Osteoblast (primary cell): ENCODE measurements at regions not wholly inside any gene's neighbourhood (a gene's known extent, or its start where the extent isn't known, plus 50 kb on each side); places are given as distances from the start of the nearest gene placed in this dataset.

ENCODE experiments used
- DNase-seq: peaks from one replicate; pipeline ENCODE4 v3.0.0; 2011; ENCODE audit warnings: low spot score, mixed read lengths; ENCODE audit not compliant: insufficient read length; ENCODE audit errors: missing footprints
- H2AFZ ChIP-seq: 2 replicates; pipeline ENCODE4 v1.6.0; 2011; ENCODE audit warnings: mild to moderate bottlenecking, low read length
- H3K27ac ChIP-seq: 2 replicates; pipeline ENCODE4 v1.5.1; 2011; ENCODE audit warnings: mild to moderate bottlenecking, low read depth, low read length, moderate library complexity
- H3K27me3 ChIP-seq: 2 replicates; pipeline ENCODE4 v1.6.0; 2012; ENCODE audit warnings: mild to moderate bottlenecking, control low read depth, inconsistent platforms, low read length, moderate library complexity; ENCODE audit not compliant: insufficient read depth
- H3K36me3 ChIP-seq: 2 replicates; pipeline ENCODE4 v1.5.1; 2011; ENCODE audit warnings: mild to moderate bottlenecking, low read length, control low read depth, moderate library complexity; ENCODE audit not compliant: insufficient read depth
- H3K4me1 ChIP-seq: 2 replicates; pipeline ENCODE4 v1.5.1; 2011; ENCODE audit warnings: mild to moderate bottlenecking, low read length, control low read depth, moderate library complexity; ENCODE audit not compliant: insufficient read depth
- H3K4me2 ChIP-seq: 2 replicates; pipeline ENCODE4 v1.6.0; 2011; ENCODE audit warnings: mild to moderate bottlenecking, low read length; ENCODE audit not compliant: insufficient read depth
- H3K4me3 ChIP-seq: fragments of 200-600 bp; sonication (generic); 3 replicates; pipeline ENCODE4 v1.5.1; 2012; ENCODE audit warnings: mild to moderate bottlenecking, low read length, inconsistent platforms; ENCODE audit not compliant: insufficient read depth
- H3K79me2 ChIP-seq: 2 replicates; pipeline ENCODE4 v1.6.0; 2012; ENCODE audit warnings: mild to moderate bottlenecking, low read length, control low read depth, inconsistent platforms; ENCODE audit not compliant: insufficient read depth
- H3K9me3 ChIP-seq: 2 replicates; pipeline ENCODE4 v1.5.1; 2011; ENCODE audit warnings: low read depth, low read length, control low read depth
- H4K20me1 ChIP-seq: 2 replicates; pipeline ENCODE4 v1.6.0; 2012; ENCODE audit warnings: mild to moderate bottlenecking, low read length, control low read depth; ENCODE audit not compliant: insufficient read depth
- TF ChIP-seq, protein P1 (sequence below): IDR thresholded peaks from 2 replicates; pipeline ENCODE4 v1.5.1; 2011; ENCODE audit warnings: mild to moderate bottlenecking, low read depth, low read length, moderate library complexity; ENCODE audit errors: extremely low read depth

DNA sequence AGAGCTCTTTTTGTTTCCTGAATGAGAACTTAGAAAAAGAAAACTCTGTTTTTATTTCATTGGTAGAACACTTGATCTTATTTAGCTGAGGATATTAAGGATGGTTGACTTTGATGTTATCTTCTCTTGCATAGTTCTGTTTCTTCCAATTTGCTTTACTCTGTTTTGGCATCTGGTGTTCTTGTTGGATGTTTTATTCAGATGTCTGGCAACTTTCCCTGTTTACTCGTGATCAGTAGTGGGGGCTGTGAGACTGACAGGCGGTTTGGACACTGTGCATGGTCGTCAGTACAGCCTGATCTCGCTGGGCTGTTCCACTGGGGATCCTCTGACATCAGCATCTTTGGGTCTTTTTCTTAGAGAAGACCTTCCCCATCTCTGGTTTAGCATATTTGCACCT lies 100.1 kb downstream of the TSN start:
- Histone ChIP-seq H3K36me3 (no peaks in the 10 kb centered on the region), H2AFZ (no peak overlapping the region), H3K4me3 (no peak overlapping the region), H3K79me2 (no peaks in the 10 kb centered on the region), H4K20me1 (no peaks in the 10 kb centered on the region), H3K4me2 (no peak overlapping the region), H3K27me3 (no peaks in the 10 kb centered on the region), H3K4me1 (peaks cover 4% of the 10 kb centered on the region), H3K27ac (no peak overlapping the region), H3K9me3 (no peaks in the 10 kb centered on the region)
- TF ChIP-seq, protein P1, sequence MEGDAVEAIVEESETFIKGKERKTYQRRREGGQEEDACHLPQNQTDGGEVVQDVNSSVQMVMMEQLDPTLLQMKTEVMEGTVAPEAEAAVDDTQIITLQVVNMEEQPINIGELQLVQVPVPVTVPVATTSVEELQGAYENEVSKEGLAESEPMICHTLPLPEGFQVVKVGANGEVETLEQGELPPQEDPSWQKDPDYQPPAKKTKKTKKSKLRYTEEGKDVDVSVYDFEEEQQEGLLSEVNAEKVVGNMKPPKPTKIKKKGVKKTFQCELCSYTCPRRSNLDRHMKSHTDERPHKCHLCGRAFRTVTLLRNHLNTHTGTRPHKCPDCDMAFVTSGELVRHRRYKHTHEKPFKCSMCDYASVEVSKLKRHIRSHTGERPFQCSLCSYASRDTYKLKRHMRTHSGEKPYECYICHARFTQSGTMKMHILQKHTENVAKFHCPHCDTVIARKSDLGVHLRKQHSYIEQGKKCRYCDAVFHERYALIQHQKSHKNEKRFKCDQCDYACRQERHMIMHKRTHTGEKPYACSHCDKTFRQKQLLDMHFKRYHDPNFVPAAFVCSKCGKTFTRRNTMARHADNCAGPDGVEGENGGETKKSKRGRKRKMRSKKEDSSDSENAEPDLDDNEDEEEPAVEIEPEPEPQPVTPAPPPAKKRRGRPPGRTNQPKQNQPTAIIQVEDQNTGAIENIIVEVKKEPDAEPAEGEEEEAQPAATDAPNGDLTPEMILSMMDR = no peak
- DNase-seq = no peak

DNA sequence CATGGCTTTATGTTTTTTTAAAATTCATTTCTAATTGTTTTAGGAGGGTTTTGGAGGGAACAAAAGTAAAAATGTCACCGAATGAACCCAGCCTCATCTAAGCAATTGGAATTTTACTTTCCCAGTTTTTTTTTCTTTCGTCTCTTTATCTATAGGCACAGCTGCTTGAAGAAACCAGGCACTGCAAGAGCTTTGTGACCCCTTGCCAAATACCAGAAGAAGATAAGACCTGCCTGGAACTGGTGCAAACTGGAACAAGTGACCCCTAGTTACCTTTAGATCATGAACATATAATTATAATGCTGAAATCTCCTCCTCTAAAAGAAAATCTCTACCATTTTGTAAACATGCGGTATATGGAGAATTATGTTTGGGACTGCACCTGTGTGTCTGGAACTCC lies 100.9 kb downstream of the TSN start:
- no peak overlapping the region for H3K4me3 ChIP-seq
- H3K27ac ChIP-seq = no peak overlapping the region
- H3K4me2 ChIP-seq = no peak overlapping the region
- H3K79me2 ChIP-seq = no peaks in the 10 kb centered on the region
- H3K27me3 ChIP-seq = no peaks in the 10 kb centered on the region
- peaks cover 4% of the 10 kb centered on the region for H3K4me1 ChIP-seq
- DNase-seq = no peak
- no peak overlapping the region for H2AFZ ChIP-seq
- no peaks in the 10 kb centered on the region for H3K9me3 ChIP-seq
- H3K36me3 ChIP-seq = no peaks in the 10 kb centered on the region
- no peaks in the 10 kb centered on the region for H4K20me1 ChIP-seq
- TF ChIP-seq, protein P1 = no peak

DNA sequence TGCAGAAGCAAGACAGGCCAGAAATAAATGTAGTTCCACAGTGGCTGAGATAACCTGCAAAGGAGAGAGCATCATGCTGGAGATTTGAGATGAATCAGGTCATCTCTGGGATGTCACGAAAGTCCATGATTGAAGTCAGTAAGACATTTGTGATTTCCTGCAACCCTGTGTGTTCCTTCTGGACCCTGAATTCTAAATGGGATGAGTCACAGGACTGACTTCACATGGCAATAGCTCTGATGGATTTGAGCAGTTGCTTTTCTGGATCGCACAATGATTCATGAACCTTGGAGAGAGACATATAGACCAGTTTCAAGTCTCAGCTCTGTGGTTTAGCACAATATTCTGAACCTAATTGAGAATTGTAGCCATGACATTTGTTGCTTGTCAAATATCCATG lies 102.9 kb downstream of the TSN start:
- Histone ChIP-seq H3K9me3 (no peaks in the 10 kb centered on the region), H3K36me3 (no peaks in the 10 kb centered on the region), H3K4me2 (no peak overlapping the region), H3K4me1 (peaks cover 4% of the 10 kb centered on the region), H3K27me3 (no peaks in the 10 kb centered on the region), H4K20me1 (no peaks in the 10 kb centered on the region), H3K4me3 (no peak overlapping the region), H2AFZ (no peak overlapping the region), H3K27ac (no peak overlapping the region), H3K79me2 (no peaks in the 10 kb centered on the region)
- TF ChIP-seq, protein P1 = no peak
- no peak for DNase-seq

DNA sequence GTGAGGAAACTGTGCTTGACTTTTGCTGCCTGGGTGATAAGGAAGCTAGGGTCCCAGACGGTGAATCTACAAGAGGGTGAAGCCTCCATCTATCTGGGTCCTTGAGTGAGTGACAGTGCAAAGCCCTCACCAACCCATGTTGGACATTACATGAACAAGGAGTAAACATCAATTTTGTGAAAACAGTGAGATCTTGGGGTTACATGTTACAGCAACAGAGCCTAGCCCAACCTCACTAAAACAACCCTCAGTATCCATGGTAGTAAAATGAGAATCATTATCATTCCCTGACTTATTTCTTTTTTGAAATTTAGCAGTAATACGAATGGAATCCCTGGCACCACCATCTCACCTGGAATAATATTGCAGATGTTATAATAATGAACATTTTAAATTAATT lies 103.4 kb downstream of the TSN start:
- no peaks in the 10 kb centered on the region for H3K36me3 ChIP-seq
- no peaks in the 10 kb centered on the region for H3K27me3 ChIP-seq
- no peaks in the 10 kb centered on the region for H3K79me2 ChIP-seq
- H3K27ac ChIP-seq = no peak overlapping the region
- H3K9me3 ChIP-seq = no peaks in the 10 kb centered on the region
- DNase-seq = no peak
- H3K4me1 ChIP-seq = peaks cover 4% of the 10 kb centered on the region
- no peak overlapping the region for H3K4me3 ChIP-seq
- H2AFZ ChIP-seq = no peak overlapping the region
- no peak overlapping the region for H3K4me2 ChIP-seq
- no peaks in the 10 kb centered on the region for H4K20me1 ChIP-seq
- TF ChIP-seq, protein P1 = no peak
